MM.1S (cell line): ENCODE measurements at regions not wholly inside any gene's neighbourhood (a gene's known extent, or its start where the extent isn't known, plus 50 kb on each side); places are given as distances from the start of the nearest gene placed in this dataset.

ENCODE experiments used
- EZH2 ChIP-seq: fragments of 300-600 bp; sonication (generic); optimal IDR thresholded peaks from 2 replicates; pipeline ENCODE3; 2017; ENCODE audit warnings: low read depth, mild to moderate bottlenecking, antibody characterized with exemption, low read length, mixed read lengths
- TF ChIP-seq, protein P1 (sequence below): fragments of 300-600 bp; sonication (generic); IDR thresholded peaks from 2 replicates; pipeline ENCODE4 v1.5.1; 2016; ENCODE audit warnings: antibody characterized with exemption, low read length, mixed read lengths

DNA sequence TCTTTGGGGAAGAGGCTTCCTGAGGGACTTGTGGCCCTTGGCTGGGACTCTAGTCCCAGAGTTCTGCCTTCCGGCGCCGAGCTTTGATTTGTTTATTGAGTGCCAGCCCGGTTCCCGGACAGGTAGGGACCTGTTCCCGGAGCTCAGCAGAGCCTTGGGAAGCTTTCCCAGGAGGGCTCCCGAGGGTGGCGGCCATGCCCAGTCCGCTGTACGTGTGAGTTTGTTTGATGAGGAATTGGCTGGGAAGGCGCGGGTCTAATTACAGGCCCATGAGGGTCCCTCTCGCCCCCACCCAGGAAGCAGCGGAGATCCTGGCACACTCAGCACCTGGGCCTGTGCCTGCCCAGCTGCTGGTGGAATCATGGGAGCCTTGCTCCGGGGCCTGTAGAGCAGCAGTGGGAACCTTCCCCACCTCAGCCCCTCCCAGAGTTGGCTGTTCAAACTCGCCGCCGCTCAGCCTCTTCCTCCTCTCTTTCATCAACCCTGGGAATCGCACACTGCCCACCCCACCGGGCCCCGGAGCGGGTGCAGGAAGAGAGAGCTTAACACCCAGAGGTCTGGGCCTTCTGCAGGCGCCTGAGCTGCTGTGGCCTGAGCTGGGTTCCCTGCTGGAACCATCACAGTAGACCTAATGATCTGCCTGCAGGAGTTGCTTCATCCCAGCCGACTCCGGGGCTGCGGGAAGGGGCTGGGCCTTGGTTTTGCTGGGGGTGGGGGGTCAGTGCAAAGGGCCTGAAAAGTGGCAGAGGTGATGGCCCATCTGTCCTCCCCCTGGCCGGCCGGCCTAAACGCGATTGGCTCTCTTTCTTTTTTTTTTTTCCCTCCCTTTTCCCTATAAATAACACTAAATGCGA lies 313.7 kb downstream of the SEC14L1 start:
- no peak for TF ChIP-seq EZH2
- TF ChIP-seq, protein P1, sequence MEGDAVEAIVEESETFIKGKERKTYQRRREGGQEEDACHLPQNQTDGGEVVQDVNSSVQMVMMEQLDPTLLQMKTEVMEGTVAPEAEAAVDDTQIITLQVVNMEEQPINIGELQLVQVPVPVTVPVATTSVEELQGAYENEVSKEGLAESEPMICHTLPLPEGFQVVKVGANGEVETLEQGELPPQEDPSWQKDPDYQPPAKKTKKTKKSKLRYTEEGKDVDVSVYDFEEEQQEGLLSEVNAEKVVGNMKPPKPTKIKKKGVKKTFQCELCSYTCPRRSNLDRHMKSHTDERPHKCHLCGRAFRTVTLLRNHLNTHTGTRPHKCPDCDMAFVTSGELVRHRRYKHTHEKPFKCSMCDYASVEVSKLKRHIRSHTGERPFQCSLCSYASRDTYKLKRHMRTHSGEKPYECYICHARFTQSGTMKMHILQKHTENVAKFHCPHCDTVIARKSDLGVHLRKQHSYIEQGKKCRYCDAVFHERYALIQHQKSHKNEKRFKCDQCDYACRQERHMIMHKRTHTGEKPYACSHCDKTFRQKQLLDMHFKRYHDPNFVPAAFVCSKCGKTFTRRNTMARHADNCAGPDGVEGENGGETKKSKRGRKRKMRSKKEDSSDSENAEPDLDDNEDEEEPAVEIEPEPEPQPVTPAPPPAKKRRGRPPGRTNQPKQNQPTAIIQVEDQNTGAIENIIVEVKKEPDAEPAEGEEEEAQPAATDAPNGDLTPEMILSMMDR, result no peak
